HG02759 (cell line): ENCODE measurements at regions not wholly inside any gene's neighbourhood (a gene's known extent, or its start where the extent isn't known, plus 50 kb on each side); places are given as distances from the start of the nearest gene placed in this dataset.
"Not testable (repeated sequence)": the region's sequence is repeated elsewhere in the genome, so short reads cannot be mapped to it uniquely, and the experiment has no call there.

ENCODE experiments used
- ATAC-seq: cut with Tn5 transposase; IDR thresholded peaks from one replicate; pipeline ENCODE4 v1.9.1; 2021; ENCODE audit warnings: mild to moderate bottlenecking, moderate library complexity; ENCODE audit not compliant: unreplicated experiment

- ATAC-seq = no peak
These were observed 139.6 kb downstream of the MYLK4 start for GRCh38 chr6:2611092-2611491.

GRCh38 chr6:2608503-2608902 lies 142.2 kb downstream of the MYLK4 start:
- no peak for ATAC-seq

- no peak for ATAC-seq
These were observed 150.4 kb downstream of the MYLK4 start for GRCh38 chr6:2600363-2600762.

- no peak for ATAC-seq
These were observed 150.9 kb downstream of the MYLK4 start for GRCh38 chr6:2599817-2600216.

- ATAC-seq = no peak
These were observed 151.9 kb downstream of the MYLK4 start for GRCh38 chr6:2598867-2599266.

- no peak for ATAC-seq
These were observed 152.7 kb downstream of the MYLK4 start for GRCh38 chr6:2597991-2598390.

GRCh38 chr6:2597457-2597856 lies 153.3 kb downstream of the MYLK4 start:
- not testable (repeated sequence) for ATAC-seq

GRCh38 chr6:2596222-2596621 lies 154.5 kb downstream of the MYLK4 start:
- ATAC-seq = no peak

GRCh38 chr6:2594868-2595267 lies 155.9 kb downstream of the MYLK4 start:
- no peak for ATAC-seq

- no peak for ATAC-seq
These were observed 157.6 kb downstream of the MYLK4 start for GRCh38 chr6:2593167-2593566.

- no peak for ATAC-seq
These were observed 161.5 kb downstream of the MYLK4 start for GRCh38 chr6:2589171-2589661.

- no peak for ATAC-seq
These were observed 167.3 kb downstream of the MYLK4 start for GRCh38 chr6:2583459-2583858.

GRCh38 chr6:2582268-2582667 lies 168.5 kb downstream of the MYLK4 start:
- ATAC-seq = no peak

- no peak for ATAC-seq
These were observed 169.1 kb downstream of the MYLK4 start for GRCh38 chr6:2581611-2582010.

- ATAC-seq = no peak
These were observed 169.7 kb downstream of the MYLK4 start for GRCh38 chr6:2581011-2581410.

- no peak for ATAC-seq
These were observed 170.7 kb downstream of the MYLK4 start for GRCh38 chr6:2579804-2580570.

GRCh38 chr6:2579241-2579761 lies 171.4 kb downstream of the MYLK4 start:
- ATAC-seq = no peak

- no peak for ATAC-seq
These were observed 172.0 kb downstream of the MYLK4 start for GRCh38 chr6:2578767-2579166.

GRCh38 chr6:2576499-2576898 lies 174.2 kb downstream of the MYLK4 start:
- ATAC-seq = no peak

GRCh38 chr6:2575236-2575635 lies 175.5 kb downstream of the MYLK4 start:
- no peak for ATAC-seq

- not testable (repeated sequence) for ATAC-seq
These were observed 181.3 kb downstream of the MYLK4 start for GRCh38 chr6:2569420-2569819.

GRCh38 chr6:2566048-2566447 lies 184.7 kb downstream of the MYLK4 start:
- ATAC-seq = no peak

- ATAC-seq = no peak
These were observed 185.2 kb downstream of the MYLK4 start for GRCh38 chr6:2565499-2565898.
